ENCODE measurements at regions not wholly inside any gene's neighbourhood (a gene's known extent, or its start where the extent isn't known, plus 50 kb on each side); places are given as distances from the start of the nearest gene placed in this dataset.
"Not testable (repeated sequence)": the region's sequence is repeated elsewhere in the genome, so short reads cannot be mapped to it uniquely, and the experiment has no call there.

GRCh38 chr5:107058235-107058634 is 612.5 kb downstream of the EFNA5 start:
- DNase-seq: no peak

GRCh38 chr5:107056278-107056677 is 614.5 kb downstream of the EFNA5 start:
- no peak for DNase-seq

GRCh38 chr5:107047048-107047447 is 623.7 kb downstream of the EFNA5 start:
- DNase-seq: no peak

GRCh38 chr5:107043665-107044064 is 627.1 kb downstream of the EFNA5 start:
- no peak for DNase-seq

DNA sequence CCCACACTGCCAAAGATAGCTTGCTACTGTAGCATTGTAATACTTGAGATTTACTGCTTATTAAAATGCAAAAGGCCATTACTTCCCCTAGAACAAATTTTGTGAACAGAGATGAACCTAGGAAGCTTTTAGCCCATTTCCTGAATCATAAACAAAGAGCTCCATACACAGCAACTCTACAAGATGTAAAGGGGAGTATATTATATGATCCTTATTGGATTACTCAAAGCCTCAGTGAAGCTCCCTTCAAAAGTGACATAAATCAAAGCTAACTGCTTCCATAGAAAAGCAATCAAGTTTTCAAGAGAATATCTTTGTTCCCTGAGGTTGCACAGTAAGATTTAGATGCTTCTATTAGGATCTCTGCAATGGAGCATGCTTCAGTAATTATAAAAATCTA is 629.8 kb downstream of the EFNA5 start:
- no peak for DNase-seq

- no peak for DNase-seq
Measured at GRCh38 chr5:107032629-107033028, 638.1 kb downstream of the EFNA5 start.

GRCh38 chr5:107028938-107029337 is 641.8 kb downstream of the EFNA5 start:
- DNase-seq: no peak

DNA sequence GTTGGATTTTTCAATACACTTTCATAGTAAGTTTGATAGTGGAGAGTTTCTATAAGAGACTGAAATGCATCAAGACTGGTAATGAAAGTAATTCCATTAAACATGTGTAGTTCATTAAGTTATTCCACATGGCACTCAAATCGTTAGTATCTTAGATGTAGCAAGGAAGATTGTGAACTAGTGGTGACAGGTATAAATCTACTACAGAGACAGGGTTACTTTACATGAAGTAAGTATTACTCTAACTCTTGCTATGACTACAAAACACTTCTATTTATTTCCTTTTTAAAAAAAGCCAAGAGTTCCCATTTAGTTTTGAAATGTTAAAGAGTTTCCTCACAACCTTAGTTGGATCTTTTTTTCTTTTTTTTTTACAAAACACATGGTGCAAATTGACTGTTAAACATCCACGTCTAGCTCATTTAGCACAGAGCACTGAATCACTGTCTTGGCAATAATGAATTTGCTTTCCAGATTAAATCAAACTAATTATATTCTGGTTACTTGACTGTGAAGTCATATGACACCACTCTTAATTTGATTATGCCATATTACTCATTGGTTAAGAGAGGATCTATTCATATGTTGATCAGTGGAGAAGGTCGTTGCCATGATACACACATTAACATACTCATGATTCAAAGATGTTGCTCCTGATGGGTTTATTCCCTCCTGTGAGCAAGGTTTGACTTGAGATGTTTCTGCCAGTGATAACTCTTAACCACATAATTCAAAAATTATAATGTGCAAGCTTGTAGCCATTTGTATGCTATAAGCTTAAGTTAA is 644.8 kb downstream of the EFNA5 start:
- DNase-seq: no peak

- no peak for DNase-seq
Measured at GRCh38 chr5:107023732-107024131, 647.0 kb downstream of the EFNA5 start.

DNA sequence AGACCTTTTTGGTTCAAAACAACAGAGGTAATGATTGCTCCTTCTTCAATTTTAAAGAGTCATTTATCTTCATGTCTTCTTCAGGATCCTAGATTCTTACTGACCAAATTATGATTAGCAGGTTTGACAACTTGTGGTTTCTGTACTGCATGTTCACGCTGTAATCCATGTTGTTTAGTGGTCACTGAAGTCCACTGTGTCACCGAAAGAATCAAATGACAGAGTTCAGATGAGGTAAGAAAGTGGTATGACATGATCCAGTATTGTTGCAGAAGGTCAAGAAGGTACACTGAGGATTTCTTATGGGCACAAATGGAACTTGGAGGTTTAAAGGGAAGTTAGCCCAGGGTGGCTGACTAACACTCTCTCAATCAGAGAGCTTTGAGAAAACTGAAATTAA is 649.2 kb downstream of the EFNA5 start:
- no peak for DNase-seq

DNA sequence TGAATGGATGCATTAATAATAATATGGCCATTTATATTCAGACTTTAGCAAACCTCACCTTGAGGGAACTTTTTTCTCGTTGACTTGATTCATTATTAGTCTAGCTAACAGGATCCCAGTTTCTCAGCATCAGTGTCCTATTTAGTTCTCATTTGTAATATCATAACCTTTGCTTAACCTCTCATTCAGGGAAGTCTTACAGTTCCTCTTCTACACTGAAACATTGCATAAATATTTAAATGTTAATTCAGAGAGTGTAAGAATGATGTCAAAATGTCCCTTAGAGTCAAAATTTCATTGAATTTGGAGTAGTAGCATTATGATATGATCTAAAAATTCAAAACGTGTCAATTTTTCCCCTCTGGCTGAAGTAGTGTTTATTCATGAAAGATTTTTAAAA is 650.1 kb downstream of the EFNA5 start:
- DNase-seq: no peak

DNA sequence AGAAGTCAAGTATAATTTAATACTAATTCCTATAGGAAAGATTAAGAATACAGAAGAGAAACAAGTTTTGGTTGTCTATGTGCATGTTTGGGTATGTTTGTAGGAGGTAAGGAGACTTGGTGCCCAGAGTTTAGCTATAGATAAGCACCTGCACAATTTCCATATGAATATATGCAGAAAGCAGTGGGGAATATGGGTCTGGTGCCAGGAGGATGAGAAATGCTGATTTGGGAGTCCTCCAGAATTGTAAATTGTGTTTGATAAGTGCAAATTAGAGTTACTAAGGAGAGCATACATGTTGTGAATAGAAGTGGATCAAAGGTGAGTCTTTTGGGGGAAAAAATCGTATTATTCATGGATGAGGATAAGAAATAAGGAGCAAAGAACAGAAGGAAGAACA is 653.1 kb downstream of the EFNA5 start:
- DNase-seq: no peak

DNA sequence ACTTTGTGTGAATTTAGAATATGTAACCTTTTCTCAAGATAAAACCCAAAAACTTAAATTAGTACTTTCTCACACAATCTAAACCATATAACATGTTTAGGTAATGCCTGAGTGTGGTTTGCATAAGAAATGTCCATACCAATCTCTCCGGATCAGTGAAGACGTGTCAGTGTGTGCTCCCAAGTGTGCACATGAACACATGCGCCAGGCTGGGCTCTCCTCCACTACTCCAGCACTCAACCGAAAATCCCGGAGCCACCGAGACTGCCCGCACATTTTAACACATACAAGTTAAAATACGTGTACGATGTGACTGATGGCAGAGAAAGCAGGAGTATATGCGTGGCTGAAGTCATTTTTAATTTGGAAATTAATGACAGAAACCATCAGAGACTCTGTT is 658.4 kb downstream of the EFNA5 start:
- DNase-seq: peak; percentile 67

GRCh38 chr5:107011605-107012004 is 659.1 kb downstream of the EFNA5 start:
- peak; percentile 54 for DNase-seq

- no peak for DNase-seq
Measured at GRCh38 chr5:107010060-107010459, 660.7 kb downstream of the EFNA5 start.

DNA sequence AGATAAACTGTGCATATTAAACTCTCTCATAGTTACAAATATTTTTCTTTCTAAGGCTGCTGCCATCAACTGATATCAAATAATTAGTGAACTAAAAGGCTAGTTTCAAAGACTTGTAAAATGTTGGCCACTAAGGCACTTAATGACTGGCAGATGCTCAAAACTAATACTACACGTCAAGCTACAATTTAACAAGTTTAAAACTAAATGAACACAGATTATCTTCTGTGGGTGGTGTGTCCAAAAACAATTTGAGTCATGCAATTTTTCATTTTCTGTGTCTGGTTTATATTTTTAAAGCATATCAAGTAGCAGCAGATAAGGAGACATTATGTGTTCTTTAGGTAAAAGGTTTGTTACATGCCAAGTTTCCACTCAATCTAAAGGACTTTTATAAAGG is 665.1 kb downstream of the EFNA5 start:
- DNase-seq: no peak

DNA sequence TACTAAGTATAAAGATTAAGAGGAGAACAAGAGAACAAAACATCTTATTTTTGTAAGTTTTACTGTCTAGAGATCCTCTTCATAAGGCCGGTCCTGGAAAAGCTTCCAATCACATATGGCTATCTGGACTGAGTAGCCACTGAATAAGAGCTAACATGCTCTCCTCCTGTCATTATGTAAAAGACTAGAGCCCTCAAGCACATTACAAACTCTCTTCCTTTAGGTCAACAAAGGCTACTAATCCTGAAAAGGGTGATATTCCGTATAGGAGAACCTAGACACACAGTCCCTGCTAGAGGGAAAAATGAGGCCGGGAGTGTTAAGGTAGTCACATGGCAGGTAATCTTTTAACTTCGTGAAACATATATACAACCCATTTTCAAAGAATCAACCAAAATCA is 665.6 kb downstream of the EFNA5 start:
- no peak for DNase-seq

GRCh38 chr5:107002115-107002514 is 668.6 kb downstream of the EFNA5 start:
- DNase-seq: no peak

DNA sequence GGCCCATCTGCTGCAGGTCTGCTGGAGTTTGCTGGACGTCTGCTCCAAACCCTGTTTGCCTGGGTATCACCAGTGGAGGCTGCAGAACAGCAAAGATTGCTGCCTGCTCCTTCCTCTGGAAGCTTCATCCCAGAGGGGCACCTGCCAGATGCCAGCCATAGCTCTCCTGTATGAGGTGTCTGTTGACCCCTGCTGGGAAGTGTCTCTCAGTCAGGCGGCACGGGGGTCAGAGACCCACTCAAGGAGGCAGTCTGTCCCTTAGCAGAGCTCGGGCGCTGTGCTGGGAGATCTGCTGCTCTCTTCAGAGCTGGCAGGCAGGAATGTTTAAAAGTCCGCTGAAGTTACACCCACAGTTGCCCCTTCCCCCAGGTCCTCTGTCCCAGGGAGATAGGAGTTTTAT is 671.2 kb downstream of the EFNA5 start:
- DNase-seq: not testable (repeated sequence)

GRCh38 chr5:106986006-106986405 is 684.7 kb downstream of the EFNA5 start:
- DNase-seq: no peak

- DNase-seq: no peak
Measured at GRCh38 chr5:106985174-106985573, 685.6 kb downstream of the EFNA5 start.

- not testable (repeated sequence) for DNase-seq
Measured at GRCh38 chr5:106979178-106979577, 691.6 kb downstream of the EFNA5 start.

- DNase-seq: not testable (repeated sequence)
Measured at GRCh38 chr5:106978582-106979165, 692.1 kb downstream of the EFNA5 start.

DNA sequence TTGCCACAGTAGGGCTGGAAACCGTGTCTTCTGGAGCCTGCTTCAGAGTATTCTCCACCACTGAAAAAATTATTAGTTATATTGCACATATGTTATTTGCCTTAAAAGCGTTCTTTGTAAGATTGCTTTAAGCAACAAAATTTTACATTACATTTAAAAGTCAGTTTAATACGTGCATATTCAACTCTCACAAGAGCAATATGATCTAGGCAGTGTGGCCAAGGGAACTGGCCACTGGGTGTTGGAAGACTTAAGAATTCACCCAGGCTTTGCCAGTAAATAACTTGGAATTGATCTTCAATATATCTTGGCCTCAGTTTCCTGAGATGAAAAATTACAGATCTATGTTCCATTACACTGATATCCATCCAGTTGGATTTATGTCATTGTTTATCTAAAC is 694.4 kb downstream of the EFNA5 start:
- no peak for DNase-seq

DNA sequence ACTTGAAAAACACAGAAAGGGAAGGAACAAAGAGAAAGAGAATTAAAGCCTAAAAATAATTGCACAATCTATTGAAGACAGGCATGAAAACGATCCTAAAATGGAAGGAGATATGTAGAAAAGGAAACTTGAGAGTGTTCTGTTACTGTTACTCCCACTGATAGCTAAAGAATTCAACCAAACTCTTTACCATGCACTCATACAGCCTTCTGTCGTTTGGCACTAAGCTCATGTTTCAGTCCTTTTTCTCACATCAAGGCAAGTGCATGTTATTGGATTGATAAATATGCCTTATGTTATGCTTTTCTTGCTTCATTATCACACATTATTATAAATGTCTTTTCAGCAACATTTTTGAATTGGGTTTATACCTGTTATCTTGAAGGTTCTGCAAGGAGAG is 696.5 kb downstream of the EFNA5 start:
- DNase-seq: peak; percentile 8

Data from eye (tissue), 1 donor.